ENCODE measurements at regions not wholly inside any gene's neighbourhood (a gene's known extent, or its start where the extent isn't known, plus 50 kb on each side); places are given as distances from the start of the nearest gene placed in this dataset.
"Not testable (repeated sequence)": the region's sequence is repeated elsewhere in the genome, so short reads cannot be mapped to it uniquely, and the experiment has no call there.

DNA sequence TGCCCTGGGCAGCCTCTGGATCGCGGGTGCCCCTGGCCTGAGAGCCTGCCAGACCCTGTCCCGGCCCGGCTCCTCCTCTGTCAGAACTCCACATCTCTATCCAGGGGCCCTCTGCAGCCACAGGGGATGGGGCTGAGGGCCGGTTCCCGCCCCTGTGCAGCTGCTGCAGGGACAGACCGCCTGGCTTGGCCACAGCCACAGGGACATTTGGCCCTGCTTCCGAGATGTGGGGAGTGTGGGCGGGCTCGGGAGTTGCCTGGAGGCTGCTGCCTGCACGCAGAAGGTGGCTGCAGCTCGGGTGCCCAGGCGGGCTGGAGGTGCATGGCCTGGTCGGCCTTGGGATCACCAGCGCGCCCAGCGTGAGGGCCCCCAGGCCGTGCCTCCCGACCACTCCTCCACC, 3365.4 kb upstream of the OR11H1 start:
- DNase-seq (ENCODE audit: low spot score in 2 of 2); H3K4me3 ChIP-seq; H3K27ac ChIP-seq; H3K27me3 ChIP-seq; H3K36me3 ChIP-seq; H3K4me1 ChIP-seq; H3K9me3 ChIP-seq: not testable (repeated sequence)
- WGBS, result no CpG with 5 or more reads among the region's 19 CpGs

DNA sequence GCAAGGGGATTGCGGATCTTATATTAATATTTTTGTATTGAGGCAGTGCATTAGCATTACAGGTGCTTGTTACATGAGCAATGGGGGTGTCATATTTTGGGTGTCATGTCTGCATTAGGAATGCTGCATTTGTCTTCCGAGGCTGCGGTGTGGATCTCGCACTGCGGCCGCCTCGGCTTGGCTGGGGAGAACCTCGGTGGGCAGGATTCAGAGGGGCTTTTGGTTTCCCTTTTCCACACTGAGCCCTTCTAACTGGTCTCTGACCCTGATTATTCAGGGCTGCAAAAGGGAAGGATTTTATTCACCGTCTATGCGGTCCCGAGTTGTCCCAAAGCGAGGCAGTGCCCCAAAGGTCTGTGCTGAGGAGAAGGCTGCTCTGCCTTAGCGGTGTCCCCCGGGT, 3361.5 kb upstream of the OR11H1 start:
- H3K4me1 ChIP-seq; H3K9me3 ChIP-seq; H3K27ac ChIP-seq; DNase-seq (ENCODE audit: low spot score in 2 of 2); H3K4me3 ChIP-seq; H3K27me3 ChIP-seq; H3K36me3 ChIP-seq: not testable (repeated sequence)
- WGBS, result 64% methylated on average over 8 of the region's 14 CpGs

- 78% methylated on average over 10 of the region's 13 CpGs for WGBS
- DNase-seq (ENCODE audit: low spot score in 2 of 2), result not testable (repeated sequence)
These were observed 3359.9 kb upstream of the OR11H1 start for GRCh38 chr22:12168044-12168443.

DNA sequence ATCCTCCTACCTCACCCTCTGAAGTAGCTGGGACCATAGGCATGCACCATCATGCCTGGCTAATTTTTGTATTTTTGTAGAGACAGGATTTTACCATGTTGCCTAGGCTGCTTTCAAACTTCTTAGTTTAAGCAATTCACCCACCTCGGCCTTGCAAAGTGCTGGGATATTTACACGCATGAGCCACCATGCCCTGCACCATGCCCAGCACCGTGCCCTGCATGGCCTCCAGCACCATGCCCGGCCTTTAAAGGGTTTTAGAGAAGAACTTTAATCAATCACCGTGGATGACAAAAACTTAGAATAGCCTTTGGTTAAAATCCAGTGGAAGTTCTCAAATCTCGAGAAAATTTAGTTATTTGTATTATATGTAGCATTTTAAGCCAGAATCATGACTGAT, 3335.9 kb upstream of the OR11H1 start:
- H3K4me3 ChIP-seq; H3K4me1 ChIP-seq; DNase-seq (ENCODE audit: low spot score in 2 of 2); H3K9me3 ChIP-seq; H3K36me3 ChIP-seq; H3K27ac ChIP-seq; H3K27me3 ChIP-seq: not testable (repeated sequence)
- WGBS, result 71% methylated on average over 6 of the region's 6 CpGs

More at GRCh38 chr22:12168044-12168443, 3359.9 kb upstream of the OR11H1 start:
- H3K9me3 ChIP-seq, H3K27ac ChIP-seq, H3K4me1 ChIP-seq, H3K27me3 ChIP-seq, H3K4me3 ChIP-seq, H3K36me3 ChIP-seq: not testable (repeated sequence)

GRCh38 chr22:12194650-12195049, 3333.3 kb upstream of the OR11H1 start:
- H3K4me1 ChIP-seq; H3K27ac ChIP-seq; H3K4me3 ChIP-seq; H3K36me3 ChIP-seq; DNase-seq (ENCODE audit: low spot score in 2 of 2); H3K27me3 ChIP-seq; H3K9me3 ChIP-seq: not testable (repeated sequence)
- 60% methylated on average over 5 of the region's 5 CpGs for WGBS

DNA sequence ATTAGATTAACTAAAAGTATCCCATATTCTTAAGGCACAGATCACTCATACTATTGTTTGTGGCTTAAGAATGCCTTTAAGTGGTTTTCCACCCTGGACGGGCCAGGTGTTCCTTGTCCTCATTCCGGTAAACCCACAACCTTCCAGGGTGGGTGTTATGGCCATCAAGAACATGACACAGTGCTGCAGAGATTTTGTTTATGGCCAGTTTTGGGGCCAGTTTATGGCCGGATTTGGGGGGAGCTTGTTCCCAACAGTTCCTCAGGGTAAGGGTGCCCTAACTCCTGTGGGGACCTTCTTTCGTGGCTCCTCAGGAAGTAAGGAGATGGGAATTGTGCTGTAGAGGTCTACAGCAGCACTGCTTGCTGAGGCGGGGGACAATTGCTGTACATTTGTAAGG, 3325.9 kb upstream of the OR11H1 start:
- peak in 1 of 2 donors; percentile 61 for DNase-seq (ENCODE audit: low spot score in 2 of 2)
- WGBS, result 61% methylated on average over 4 of the region's 5 CpGs
- H3K36me3 ChIP-seq, H3K9me3 ChIP-seq, H3K27me3 ChIP-seq, H3K4me3 ChIP-seq, H3K27ac ChIP-seq, H3K4me1 ChIP-seq: not testable (repeated sequence)

GRCh38 chr22:12206687-12207086, 3321.3 kb upstream of the OR11H1 start:
- not testable (repeated sequence) for H3K27me3 ChIP-seq; H3K4me3 ChIP-seq; H3K9me3 ChIP-seq; H3K36me3 ChIP-seq; H3K4me1 ChIP-seq; H3K27ac ChIP-seq; DNase-seq (ENCODE audit: low spot score in 2 of 2)
- WGBS, result 69% methylated on average over 1 of the region's 1 CpG

Measured in suprapubic skin (tissue), 4 donors.